GM18517 (cell line): ENCODE measurements at regions not wholly inside any gene's neighbourhood (a gene's known extent, or its start where the extent isn't known, plus 50 kb on each side); places are given as distances from the start of the nearest gene placed in this dataset.
"Not testable (repeated sequence)": the region's sequence is repeated elsewhere in the genome, so short reads cannot be mapped to it uniquely, and the experiment has no call there.

Experiments
- ATAC-seq: cut with Tn5 transposase; IDR thresholded peaks from one replicate; pipeline ENCODE4 v1.9.1; 2021; ENCODE audit warnings: mild to moderate bottlenecking, moderate library complexity; ENCODE audit not compliant: unreplicated experiment

DNA sequence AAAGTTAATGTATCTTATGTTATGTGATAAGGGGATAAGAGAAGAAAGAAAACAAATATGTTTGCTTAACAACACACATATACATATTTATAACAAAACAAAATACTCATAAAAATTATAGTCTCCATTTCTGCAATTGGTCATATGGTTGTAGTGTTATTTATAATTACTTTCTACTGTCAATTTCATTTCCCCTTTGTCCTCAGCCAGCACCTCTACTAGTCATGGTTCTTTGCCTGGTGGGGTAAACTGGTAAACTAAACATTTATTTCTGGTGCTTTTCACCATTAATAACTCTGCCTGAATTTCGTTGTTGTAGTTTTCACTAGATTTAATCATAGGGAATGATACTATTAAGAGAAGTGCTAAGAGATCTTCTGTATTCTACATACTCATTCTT, 88.0 kb upstream of the ALCAM start:
- ATAC-seq: no peak

DNA sequence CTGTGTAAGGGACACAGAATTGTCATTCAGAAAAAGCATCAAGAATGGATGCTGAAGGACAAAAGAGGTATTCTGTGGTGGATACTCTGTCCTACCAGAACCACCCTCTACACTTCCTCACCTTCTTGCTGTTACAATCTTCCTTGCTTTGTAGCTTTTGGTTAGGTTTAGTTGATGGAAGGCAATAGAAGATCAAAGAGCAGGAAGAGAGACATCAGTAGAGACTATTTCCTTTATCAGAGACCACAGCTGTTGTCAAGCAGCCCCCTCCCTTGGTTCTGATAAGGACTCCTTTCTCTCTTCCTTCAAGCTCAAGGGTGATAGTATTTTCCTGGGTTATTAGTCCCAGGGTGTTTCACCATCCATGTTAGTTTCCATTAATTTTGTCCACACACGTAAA, 84.7 kb upstream of the ALCAM start:
- no peak for ATAC-seq

DNA sequence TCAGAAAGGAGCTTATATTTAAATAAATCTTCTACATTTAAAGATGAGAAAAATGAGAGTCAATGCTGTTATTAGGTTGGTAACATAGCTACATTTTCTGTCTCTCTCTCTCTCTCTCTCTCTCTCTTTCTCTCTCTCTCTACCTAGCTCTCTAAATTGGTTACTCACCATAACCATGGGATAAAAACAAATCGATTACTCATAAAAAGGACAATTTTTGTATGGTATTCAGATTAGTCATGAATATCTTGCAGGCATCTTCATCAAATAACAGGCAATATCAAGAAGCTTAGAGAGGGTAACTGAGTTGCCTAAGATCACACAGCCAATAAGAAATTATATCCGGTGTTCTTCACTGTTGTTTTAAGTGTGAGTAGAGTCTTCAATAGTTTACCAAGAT, 81.8 kb upstream of the ALCAM start:
- ATAC-seq: no peak

DNA sequence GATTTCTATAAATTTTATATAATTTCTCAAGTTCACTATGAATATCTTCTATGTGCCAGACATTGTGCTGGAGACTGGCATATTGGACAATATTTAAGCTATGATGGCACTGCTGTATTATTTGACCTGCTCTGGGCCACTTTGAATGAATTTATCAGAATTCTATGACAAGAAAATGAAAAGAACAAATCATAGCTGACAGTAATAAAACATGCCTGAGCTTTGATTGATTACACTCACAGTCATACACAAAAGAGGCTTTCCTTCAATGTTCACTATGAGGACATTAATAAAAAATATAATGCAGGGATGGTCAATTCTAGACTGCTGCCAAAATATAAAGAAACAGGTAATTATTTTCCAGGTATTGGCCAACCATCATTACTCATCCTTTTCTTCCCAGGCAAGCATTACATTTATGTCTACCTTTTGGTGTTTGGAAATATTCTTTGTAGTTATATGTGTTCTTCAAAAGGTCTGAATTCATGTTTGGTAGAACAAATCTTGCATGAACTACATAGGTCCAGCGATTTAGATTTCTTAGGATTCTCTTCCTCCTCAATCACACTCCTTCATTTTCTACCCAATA, 81.0 kb upstream of the ALCAM start:
- ATAC-seq: no peak

DNA sequence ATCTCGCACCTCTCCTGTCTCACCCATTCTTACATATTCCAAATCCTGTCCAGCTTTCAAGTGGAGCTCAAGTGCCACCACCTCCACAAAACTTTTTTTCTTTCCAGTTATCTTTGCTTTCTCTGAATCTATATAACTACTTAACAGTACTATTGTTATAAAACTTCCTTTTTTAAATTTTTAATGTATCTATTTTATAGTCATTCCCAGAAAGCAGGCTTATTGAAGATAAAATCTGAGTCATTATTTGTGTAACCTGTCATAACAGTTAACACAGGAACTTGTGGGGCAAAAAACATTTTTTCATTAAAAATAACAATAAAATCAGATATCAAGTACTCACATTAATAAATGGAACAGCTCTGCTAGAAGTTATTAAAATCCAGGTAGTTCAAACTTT, 73.3 kb upstream of the ALCAM start:
- no peak for ATAC-seq

DNA sequence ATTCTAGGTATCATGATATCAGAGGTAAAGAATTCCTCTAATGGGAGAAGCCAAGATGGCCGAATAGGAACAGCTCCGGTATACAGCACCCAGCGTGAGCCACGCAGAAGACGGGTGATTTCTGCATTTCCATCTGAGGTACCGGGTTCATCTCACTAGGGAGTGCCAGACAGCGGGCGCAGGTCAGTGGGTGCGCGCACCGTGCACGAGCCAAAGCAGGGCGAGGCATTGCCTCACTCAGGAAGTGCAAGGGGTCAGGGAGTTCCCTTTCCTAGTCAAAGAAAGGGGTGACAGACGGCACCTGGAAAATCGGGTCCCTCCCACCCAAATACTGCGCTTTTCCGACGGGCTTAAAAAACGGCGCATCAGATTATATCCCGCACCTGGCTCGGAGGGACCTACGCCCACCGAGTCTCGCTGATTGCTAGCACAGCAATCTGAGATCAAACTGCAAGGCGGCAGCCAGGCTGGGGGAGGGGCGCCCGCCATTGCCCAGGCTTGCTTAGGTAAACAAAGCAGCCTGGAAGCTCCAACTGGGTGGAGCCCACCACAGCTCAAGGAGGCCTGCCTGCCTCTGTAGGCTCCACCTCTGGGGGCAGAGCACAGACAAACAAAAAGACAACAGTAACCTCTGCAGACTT, 70.4 kb upstream of the ALCAM start:
- not testable (repeated sequence) for ATAC-seq

DNA sequence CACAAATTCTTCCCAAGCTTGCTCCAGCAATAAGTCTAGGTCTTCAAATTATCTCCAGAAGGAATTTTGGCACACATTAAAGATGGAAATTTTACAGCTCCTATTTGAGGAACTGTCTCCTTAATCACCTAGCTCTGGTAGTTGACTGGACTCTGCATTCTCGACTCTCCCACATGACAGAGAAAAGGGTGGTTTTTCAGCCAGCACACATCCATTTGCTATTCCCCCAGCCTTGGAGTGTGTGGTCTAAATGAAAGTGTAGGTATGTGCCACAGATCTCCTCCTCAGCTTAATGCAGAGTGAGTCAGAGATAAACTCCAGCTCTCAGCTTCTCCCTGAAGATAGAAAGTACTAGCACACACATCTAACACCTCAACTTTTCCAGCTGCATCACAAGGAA, 62.2 kb upstream of the ALCAM start:
- ATAC-seq: no peak

DNA sequence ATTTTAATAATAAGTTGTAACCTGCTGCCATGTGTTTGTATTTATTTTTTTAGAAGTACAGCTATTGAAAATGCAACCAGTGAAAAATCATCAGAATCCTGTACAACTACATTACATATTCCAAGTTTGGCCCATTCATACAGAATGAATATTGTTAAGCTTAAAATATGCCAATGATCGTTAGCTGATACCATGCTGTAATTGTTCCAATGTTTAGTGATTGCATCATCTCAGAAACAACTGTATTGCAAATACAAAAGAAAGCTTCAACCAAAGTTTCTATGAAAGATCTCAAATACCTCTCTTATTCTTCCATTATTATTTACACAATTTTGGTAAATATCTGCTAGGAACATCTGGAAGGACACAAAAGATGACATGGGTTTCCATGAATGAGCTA, 51.6 kb upstream of the ALCAM start:
- no peak for ATAC-seq

DNA sequence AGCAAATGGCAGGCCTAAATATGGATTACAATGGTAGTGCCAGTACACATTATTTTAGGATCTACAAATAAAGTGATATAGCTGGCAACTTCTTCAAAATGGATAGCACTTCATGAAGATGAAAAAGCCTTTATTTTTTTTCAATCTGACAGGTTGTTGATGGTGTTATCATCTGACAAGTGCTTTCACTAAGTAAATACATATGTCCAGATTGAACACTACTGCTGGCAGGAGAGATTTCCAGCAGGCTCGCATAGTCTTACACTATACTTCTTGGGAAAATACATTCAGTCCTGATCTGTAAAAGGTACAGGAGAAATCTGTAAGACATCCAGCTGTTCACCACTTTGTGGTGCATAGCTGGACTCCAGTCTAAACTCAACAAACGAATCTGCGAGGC, 50.9 kb upstream of the ALCAM start:
- ATAC-seq: no peak

DNA sequence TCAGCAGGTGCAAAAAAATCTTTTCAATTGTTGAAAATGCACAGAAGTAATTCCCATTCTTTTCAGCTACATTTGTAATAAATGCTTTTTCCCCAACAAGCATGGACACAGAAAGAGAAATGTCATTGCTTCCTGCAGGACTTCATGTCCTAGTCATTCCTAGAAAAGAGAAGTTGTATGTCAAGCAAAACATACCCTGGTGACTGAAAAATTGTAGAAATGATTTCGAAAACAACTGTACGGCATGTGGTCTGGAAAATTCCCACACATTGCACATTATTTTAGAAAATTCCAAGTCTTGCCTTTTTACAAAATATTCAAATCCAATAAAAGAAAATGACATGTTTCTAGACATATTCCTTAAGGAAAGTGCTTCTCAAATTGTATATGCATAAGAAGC, 50.4 kb upstream of the ALCAM start:
- ATAC-seq: no peak
